KMS-11 (cell line): ENCODE measurements at regions not wholly inside any gene's neighbourhood (a gene's known extent, or its start where the extent isn't known, plus 50 kb on each side); places are given as distances from the start of the nearest gene placed in this dataset.

Experiments used
- H2AFZ ChIP-seq: fragments of 200-600 bp; sonication (generic); 2 replicates; pipeline ENCODE4 v1.6.1; 2016; ENCODE audit warnings: antibody characterized with exemption, mixed run types, low read depth
- H3K27ac ChIP-seq: fragments of 200-600 bp; sonication (generic); 2 replicates; pipeline ENCODE4 v1.6.1; 2016; ENCODE audit warnings: mild to moderate bottlenecking, mixed run types
- H3K27me3 ChIP-seq: fragments of 200-600 bp; sonication (generic); 2 replicates; pipeline ENCODE4 v1.6.1; 2017; ENCODE audit warnings: mild to moderate bottlenecking, low read depth, mixed run types, moderate library complexity; ENCODE audit not compliant: insufficient read depth
- H3K36me3 ChIP-seq: fragments of 200-600 bp; sonication (generic); 2 replicates; pipeline ENCODE4 v1.6.1; 2017; ENCODE audit warnings: mild to moderate bottlenecking, mixed run types; ENCODE audit not compliant: insufficient read depth
- H3K4me1 ChIP-seq: fragments of 200-600 bp; sonication (generic); 2 replicates; pipeline ENCODE4 v1.6.1; 2016; ENCODE audit warnings: mild to moderate bottlenecking, low read depth, mixed run types; ENCODE audit not compliant: poor library complexity, severe bottlenecking
- H3K4me2 ChIP-seq: fragments of 200-600 bp; sonication (generic); 2 replicates; pipeline ENCODE4 v1.7.0; 2016; ENCODE audit warnings: mild to moderate bottlenecking, mixed run types
- H3K4me3 ChIP-seq: fragments of 200-600 bp; sonication (generic); IDR thresholded peaks from 2 replicates; pipeline ENCODE4 v1.6.1; 2017; ENCODE audit warnings: low read depth, low read length, mixed read lengths; ENCODE audit not compliant: insufficient read depth
- H3K79me2 ChIP-seq: fragments of 200-600 bp; sonication (generic); 2 replicates; pipeline ENCODE4 v1.6.1; 2016; ENCODE audit warnings: low read depth, mixed run types; ENCODE audit not compliant: insufficient read depth
- H3K9ac ChIP-seq: fragments of 200-600 bp; sonication (generic); 2 replicates; pipeline ENCODE4 v1.6.1; 2016; ENCODE audit warnings: mild to moderate bottlenecking, mixed run types
- H4K20me1 ChIP-seq: fragments of 200-600 bp; sonication (generic); 2 replicates; pipeline ENCODE4 v1.6.1; 2016; ENCODE audit warnings: mild to moderate bottlenecking, mixed run types; ENCODE audit not compliant: insufficient read depth
- CTCF ChIP-seq: fragments of 200-600 bp; sonication (generic); conservative IDR thresholded peaks from 2 replicates; pipeline ENCODE4 v1.6.1; 2017; ENCODE audit warnings: low read depth, mild to moderate bottlenecking, antibody characterized with exemption, low read length, moderate library complexity, mixed read lengths

- H3K4me2 ChIP-seq = no peak overlapping the region
- H3K27ac ChIP-seq = no peak overlapping the region
- no peak overlapping the region for H3K4me3 ChIP-seq
- H4K20me1 ChIP-seq = no peaks in the 10 kb centered on the region
- no peak for TF ChIP-seq CTCF
- H3K4me1 ChIP-seq = peaks cover 1% of the 10 kb centered on the region
- H3K27me3 ChIP-seq = no peaks in the 10 kb centered on the region
- H3K36me3 ChIP-seq = no peaks in the 10 kb centered on the region
- H3K9ac ChIP-seq = no peak overlapping the region
- no peaks in the 10 kb centered on the region for H3K79me2 ChIP-seq
- no peak overlapping the region for H2AFZ ChIP-seq
These were observed 68.5 kb downstream of the CXCL12 start for GRCh38 chr10:44316187-44316921.

GRCh38 chr10:44314802-44315460 is 70.0 kb downstream of the CXCL12 start:
- Histone ChIP-seq H3K36me3 (no peaks in the 10 kb centered on the region), H3K4me3 (no peak overlapping the region), H3K4me1 (peaks cover 4% of the 10 kb centered on the region)

GRCh38 chr10:44313761-44314165 is 71.1 kb downstream of the CXCL12 start:
- Histone ChIP-seq H3K4me3 (no peak overlapping the region), H4K20me1 (no peaks in the 10 kb centered on the region), H3K27me3 (no peaks in the 10 kb centered on the region), H3K36me3 (no peaks in the 10 kb centered on the region), H3K9ac (no peak overlapping the region), H3K79me2 (no peaks in the 10 kb centered on the region), H3K27ac (no peak overlapping the region), H3K4me2 (no peak overlapping the region), H3K4me1 (peaks cover 4% of the 10 kb centered on the region), H2AFZ (no peak overlapping the region)
- TF ChIP-seq CTCF = no peak

More at GRCh38 chr10:44314802-44315460, 70.0 kb downstream of the CXCL12 start:
- Histone ChIP-seq H2AFZ (no peak overlapping the region), H3K27ac (no peak overlapping the region), H3K9ac (no peak overlapping the region), H3K79me2 (no peaks in the 10 kb centered on the region), H3K27me3 (no peaks in the 10 kb centered on the region), H4K20me1 (no peaks in the 10 kb centered on the region), H3K4me2 (no peak overlapping the region)
- no peak for TF ChIP-seq CTCF

GRCh38 chr10:44312401-44312800 is 72.5 kb downstream of the CXCL12 start:
- Histone ChIP-seq H3K9ac (no peak overlapping the region), H3K79me2 (no peaks in the 10 kb centered on the region), H3K27ac (no peak overlapping the region), H4K20me1 (no peaks in the 10 kb centered on the region), H3K36me3 (no peaks in the 10 kb centered on the region), H2AFZ (no peak overlapping the region), H3K27me3 (no peaks in the 10 kb centered on the region), H3K4me2 (no peak overlapping the region), H3K4me3 (no peak overlapping the region), H3K4me1 (peaks cover 4% of the 10 kb centered on the region)
- no peak for TF ChIP-seq CTCF
